HG03354 (cell line): ENCODE measurements at regions not wholly inside any gene's neighbourhood (a gene's known extent, or its start where the extent isn't known, plus 50 kb on each side); places are given as distances from the start of the nearest gene placed in this dataset.
"Not testable (repeated sequence)": the region's sequence is repeated elsewhere in the genome, so short reads cannot be mapped to it uniquely, and the experiment has no call there.

Experiments used
- ATAC-seq: cut with Tn5 transposase; IDR thresholded peaks from one replicate; pipeline ENCODE4 v1.9.1; 2021; ENCODE audit warnings: mild to moderate bottlenecking; ENCODE audit not compliant: unreplicated experiment, poor library complexity, severe bottlenecking

DNA sequence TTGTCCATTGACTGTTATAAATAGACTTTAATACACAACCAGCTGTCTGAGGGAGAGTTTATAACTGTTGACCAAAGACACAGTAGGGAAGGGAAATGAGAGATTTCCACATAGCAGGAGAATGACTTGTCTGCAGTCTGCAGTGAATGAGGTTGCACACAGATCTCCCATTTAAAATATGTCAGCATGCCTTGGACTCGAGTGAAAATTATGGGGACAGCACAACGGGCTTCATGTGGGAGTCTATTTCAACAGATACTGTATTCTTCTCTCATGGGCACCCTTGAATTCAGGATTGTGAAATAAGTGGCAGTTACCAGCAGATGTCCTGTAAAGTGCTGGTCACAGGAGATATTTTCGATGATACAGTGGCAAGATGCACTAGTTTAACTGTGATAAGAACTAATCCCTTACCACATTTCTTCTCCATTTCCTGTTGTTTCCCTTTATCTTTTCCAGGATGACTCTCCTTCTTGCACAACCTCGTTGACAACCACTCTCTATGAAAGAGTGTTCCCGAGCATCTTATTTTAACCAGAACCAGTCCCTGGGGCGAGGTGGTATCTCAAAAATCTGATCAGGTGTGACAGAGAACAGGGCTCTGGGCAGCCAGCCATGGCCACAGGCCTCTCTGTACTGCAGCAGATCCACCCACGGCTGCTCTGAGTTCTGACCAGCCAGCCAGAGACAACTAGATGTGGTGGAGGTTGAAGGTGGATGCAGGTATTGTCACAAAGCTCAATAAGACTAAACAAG, 51.5 kb upstream of the MAP3K1 start:
- no peak for ATAC-seq

DNA sequence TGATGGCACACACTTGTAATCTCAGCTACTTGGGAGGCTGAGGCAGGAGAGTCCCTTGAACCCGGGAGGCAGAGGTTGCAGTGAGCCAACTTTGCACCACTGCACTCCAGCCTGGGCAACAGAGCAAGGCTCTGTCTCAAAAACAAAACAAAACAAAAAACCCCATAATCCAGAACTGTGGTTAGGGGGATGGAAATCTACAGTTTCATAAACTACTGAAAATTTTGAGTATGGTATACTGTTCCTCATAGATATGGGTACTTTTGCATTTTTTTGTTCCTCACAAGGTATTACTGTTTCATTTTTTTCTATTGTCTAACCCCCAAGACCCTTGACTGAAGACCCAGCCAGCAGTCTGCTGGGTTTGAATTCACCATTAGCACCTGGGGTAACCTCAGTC, 52.2 kb upstream of the MAP3K1 start:
- ATAC-seq = no peak

DNA sequence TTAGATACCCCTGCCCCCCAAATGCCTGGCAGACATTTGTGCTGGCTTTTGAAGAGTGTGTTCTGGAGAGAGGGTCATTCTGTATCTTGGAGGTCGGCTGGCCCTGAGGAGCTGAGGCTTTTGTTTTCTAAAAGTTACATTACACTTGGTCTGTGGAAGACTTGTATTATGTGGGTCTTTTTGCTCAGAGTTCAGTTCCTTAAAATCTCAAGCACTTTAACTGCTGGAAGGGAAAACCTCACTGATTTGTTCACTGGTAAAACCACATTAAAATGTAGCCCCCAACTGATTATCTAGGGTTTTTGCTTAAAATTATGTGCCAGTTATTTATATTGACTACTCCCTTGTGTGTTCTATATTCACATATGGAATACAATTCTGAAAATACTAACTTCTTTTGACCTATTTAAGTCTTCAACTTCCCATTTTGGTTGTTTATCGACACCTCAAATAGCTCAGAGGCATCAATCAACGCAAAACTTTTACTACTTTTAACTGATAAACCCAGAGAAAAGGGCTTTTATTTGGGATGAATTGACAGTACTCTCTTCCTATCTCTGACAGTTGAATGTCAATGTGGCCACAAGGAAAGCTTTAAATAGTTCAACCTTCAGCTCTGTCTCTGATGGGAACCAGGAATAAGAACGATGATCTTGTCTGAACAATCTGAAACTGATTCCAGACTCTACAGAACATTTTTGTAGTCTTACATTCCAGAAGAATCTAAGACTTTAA, 54.0 kb upstream of the MAP3K1 start:
- no peak for ATAC-seq

DNA sequence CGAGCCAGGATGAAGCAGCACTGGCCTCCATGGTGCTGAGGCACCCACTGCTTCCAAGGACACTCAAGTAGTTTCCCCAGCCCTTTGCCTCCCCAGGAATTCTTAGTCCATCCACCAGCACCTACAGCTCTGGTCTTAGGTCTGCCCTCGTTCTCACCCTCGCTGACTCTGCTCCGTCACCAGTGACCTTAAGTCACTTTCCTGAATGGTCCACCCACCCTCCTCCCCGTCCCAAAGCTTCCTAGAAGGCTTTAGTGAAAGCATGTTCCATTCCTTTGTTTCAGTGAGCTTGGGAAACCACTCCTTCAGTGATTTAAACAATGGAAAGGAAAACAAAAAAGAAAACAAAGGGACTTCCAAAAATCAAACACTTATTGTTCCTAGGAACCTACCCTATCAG, 54.6 kb upstream of the MAP3K1 start:
- no peak for ATAC-seq

DNA sequence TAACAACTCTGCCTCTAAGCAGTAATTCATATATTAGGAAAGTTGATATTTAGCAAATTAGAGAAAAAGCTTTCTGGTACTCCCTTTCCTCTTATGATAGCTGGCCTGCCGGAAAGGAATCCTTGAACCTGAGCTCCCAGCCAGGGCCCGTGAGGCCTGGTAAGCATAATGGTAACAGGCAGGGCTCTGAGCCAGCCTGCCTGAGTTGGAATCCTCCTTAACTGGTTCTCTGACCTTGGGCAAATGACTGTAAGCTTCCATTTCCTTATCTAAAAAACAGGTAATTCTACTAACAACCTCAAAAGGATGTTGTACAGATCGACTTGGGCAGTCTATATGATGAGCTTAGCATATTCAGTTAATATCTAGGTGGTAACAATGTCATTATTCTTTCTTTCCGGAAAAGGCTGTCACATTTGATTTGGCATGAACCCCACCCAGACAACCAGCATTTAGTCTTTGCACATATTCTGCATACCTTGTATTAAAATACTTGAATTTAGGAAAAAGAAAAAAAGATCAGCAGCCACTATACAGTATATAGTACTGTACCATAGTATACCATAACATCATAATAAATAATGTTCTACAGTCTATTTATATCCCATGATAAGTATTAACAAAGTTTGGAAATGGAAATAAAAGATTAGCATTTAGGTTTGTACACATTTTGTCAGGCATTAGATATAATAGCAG, 55.7 kb upstream of the MAP3K1 start:
- no peak for ATAC-seq

DNA sequence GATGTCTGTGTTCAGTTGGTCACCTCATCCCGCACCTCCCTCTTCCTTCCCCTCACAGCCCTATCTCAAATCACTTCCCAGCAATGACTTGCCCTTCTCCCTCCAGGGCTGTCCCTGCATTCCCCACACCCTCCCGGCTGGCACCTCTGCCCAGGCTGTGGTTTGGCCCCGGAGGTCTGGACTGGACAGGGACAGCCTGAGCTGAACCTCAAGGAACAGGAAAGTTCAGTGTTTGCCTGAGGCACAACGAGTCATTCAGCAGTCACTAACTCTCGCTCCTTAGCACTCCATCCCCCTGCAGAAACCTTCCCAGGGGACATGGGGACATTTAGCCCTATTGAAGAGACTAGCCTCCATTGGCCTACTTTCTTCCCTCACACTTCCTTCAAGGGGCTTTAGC, 58.3 kb upstream of the MAP3K1 start:
- ATAC-seq = no peak

DNA sequence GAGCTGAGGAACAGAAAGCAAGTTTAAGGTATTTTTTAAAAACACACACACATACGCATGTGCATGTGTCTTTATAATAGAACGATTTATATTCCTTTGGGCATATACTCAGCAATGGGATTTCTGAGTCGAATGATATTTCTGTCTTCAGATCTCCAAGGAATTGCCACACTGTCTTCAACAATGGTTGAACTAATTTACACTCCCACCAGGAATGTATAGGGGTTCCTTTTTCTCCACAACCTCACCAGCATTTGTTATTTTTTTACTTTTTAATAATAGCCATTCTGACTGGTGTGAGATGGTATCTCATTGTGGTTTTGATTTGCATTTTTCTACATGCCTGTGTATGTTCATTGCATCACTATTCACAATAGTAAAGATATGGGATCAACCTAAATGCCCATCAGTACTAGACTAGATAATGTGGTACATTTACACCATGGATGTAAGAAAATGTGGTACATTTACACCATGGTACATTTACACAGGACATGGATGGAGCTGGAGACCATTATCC, 60.3 kb upstream of the MAP3K1 start:
- no peak for ATAC-seq

DNA sequence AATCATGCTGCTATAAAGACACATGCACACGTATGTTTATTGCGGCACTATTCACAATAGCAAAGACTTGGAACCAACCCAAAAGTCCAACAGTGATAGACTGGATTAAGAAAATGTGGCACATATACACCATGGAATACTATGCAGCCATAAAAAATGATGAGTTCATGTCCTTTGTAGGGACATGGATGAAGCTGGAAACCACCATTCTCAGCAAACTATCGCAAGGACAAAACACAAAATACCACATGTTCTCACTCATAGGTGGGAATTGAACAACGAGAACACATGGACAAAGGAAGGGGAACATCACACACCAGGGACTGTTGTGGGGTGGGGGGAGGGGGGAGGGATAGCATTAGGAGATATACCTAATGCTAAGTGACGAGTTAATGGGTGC, 61.8 kb upstream of the MAP3K1 start:
- ATAC-seq = not testable (repeated sequence)

DNA sequence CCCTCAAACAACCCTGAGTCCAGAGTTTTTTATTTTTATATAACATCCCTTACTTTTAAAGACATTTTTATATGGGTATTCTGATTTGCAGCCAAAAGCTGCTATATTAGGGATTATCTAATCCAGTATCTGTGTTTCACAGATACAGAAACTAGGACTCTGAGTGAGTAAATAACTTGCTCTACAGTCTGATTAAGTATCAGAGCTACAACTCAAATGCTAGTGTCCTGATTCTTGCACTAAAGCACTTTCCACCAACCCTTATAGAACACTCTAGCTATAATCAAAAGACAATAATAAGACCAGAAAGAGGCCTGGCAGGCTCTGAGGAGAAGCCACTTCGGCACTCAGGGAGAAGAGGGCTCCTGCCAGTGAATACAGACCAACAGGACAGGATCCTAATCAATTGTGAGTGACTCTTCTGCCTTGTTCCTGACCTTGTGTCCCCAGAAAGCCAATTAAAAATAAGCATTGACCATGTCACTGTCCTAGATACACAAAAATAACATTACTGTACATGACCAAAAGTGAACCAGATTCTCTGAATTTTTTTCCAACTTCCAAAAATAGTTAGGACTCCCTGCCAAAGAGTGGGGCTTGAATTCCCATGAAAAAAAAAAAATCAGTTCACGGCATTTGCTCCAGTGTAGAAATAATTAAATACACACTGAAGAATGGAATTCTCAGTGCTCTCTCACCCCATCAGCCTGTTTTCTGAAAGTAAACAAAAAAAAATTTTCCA, 63.6 kb upstream of the MAP3K1 start:
- ATAC-seq = no peak

DNA sequence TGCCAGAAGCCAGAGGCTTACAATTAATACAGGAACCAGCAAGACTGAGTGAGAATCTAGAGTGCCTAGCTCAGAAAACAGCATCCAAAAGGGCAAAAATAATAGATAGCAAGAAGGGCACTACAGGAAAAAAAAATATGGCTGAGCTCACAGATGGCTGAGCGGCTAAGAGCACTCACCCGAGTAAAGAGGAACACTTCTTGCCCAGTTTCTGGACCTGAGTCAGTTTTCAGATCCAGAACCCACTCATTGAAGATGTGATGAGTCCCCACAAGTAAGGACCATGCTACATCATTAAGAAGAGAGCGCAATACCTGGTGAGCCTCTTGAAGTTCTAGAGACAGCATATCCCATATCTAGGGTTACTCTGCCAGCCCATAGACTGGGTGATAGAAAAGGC, 65.5 kb upstream of the MAP3K1 start:
- no peak for ATAC-seq

DNA sequence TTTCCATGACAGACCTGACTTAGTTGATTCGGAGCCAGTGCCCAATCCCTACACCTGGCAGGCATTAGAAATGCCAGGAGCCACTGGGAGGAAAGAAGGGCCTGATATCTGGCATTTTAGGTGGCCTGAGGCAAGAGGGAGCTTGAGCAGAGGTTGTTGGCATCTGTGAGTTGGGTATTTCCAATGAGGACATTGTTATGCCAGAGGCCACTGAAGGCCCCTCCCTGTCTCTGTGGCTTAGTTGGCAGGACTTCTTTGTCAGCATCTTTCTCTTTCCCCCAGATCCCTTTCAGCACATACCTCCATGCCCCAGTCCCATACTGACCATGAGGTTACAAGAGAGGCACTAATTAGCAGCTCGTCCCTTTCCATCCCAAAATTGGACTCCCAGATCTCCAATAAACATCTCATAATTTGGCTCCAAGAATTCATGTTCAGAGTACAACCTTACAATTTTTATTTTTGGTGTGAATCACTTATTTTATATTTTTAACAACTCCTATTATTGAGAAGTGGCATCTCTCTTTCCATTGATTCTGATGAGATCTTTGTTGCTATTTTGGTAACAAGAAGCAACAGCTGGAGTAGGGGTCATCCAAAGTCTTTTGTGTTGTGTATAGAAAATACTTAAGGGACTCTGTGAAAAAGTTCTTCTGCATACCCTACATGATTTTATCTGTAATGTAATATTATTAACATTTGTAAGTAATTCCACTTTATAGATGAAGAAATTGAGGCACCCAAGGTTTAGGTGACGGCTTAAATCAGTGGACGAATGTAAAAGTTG, 68.6 kb upstream of the MAP3K1 start:
- no peak for ATAC-seq

DNA sequence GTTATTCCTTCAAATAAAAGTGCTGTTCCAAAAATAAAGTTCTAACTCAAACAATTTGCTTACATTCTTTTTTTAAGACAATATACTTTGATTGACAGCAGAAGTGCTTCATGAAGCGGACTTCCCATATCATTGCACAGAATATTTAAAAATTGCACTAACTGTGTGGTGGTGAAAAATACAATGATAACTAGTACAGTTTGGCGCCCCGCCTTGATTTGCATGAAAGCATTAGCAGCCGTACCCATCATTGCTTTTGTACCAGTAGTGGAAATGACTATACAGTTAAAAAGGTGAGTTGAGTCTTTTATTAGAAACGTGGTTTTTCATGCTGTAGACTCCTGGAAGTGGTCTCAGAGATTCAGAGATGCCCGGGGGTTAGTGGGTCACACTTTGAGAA, 69.5 kb upstream of the MAP3K1 start:
- ATAC-seq = no peak

DNA sequence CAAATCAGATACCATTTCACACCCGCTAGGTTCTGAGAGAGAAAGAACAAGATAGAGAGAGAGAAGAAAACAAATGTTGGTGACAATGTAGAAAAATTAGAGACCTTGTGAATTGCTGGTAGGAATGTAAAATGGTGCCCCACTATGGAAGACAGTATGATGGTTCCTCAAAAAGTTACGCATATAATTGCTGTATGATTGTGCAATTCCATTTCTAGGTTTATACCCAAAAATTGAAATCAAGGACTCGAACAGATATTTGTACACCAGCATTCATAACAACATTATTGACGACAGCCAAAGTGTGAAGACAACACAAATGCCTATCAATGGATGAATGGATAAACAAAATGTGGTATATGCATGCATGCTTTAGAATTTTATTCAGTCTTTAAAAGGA, 74.5 kb upstream of the MAP3K1 start:
- no peak for ATAC-seq

DNA sequence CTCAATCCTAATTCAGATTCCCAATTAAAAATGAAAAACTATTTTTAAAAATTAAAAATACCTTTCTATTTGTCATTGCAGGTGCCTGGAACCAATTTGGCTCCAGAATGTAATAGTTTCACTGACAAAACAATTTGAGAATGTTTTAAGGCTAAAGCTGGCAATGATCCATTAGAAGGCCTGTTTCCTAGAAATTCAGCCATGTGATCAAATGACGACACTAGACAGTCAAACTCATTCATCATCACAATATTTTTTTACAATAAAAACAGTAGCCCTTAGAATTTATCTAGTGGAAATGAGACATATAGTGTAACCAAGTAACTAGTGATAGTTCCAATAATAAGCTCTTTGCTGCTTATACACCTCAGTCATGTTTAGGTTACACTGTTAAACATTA, 75.4 kb upstream of the MAP3K1 start:
- no peak for ATAC-seq

DNA sequence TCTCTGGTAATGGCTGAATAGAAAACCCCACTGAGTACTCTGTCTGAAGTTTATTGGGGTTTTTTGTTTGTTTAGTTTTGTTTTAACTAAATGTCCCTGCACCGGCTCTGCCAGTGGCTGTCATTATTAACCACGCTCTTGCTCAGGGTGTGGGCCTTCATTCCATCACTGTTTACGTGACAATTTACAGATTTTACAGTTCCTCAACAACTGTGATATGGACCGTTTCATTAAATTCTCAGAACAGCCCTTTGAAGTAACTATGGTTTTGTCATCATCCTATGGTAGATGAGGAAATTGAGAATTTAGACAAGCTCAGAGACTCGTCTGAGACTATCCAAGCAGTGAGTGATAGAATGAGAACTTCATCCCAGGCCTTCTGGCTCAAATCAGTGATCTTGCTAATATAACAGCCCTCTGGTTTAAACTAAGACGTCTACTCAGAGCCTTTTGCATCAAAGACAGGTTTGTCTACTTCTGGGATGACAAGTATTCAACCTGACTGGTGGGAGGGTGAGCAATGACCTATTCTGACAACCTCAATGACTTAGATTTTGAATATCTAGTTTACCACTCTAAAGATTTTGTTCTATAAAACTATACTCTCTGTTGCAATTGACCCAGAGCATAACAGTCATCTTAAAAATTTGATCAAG, 77.3 kb upstream of the MAP3K1 start:
- ATAC-seq = no peak

DNA sequence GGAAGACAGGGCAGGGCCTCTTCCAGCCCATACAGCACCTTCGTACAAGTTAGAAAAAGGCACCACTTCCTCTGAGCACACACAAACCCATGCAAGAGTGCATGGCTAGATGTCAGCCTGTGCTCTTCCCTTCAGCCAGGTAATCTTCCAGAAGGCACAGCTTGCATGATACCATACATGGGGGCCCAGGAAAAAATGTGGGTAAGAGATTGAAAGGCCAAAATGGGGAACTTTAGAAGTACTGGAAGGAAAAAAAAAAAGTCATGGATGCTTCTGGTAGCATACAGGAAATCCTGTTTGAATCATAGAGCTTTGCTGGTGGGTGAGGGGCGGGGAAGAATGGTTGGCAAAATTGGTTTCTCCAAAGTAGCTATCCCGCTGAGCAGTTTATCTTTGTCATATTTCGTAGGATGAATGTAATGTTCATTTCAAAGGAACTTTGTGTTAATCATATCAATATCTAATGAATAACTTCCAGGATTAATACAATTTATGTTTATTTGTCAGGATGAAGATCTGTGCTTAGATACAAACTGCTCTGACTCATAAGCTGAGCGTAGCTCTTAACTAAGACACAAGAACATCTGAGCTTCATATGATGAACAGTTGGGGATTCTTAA, 78.2 kb upstream of the MAP3K1 start:
- ATAC-seq = no peak

DNA sequence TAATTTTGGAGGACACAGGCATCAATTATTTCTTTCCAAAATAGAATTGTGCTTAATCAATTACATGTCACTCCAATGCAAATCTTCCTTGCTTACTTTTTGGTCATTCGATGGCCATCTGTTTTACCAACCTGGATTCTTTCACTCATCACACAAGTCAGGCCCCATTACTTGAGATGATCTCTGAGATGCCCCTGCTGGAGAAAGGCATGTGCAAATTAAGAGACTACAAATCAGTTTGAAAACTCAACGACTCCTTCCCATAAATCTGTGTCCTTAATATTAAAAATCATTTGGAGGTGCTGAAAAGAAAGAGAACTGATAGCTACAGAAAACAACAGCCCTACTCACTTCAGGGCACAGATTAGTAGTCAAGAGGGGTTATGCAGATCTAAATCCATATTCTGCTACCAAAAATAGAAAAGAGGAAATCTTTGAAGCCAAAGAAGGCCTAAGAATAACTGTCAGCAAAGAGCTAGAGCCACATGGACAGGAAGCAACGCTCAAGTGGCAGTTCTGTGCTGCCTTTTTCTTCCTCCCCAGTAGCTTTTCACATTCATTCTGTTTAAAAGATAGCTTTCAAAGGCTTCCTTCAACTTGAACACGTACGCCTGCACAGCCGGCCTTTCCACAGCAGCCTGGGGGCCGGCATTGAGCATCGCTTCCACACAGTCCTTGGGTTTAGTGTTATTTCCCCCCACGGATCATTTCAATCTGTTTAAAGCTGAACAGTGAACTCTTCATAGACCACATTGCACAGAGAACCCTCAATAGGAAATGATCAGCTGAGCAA, 79.3 kb upstream of the MAP3K1 start:
- ATAC-seq = no peak
